ENCODE measurements at regions not wholly inside any gene's neighbourhood (a gene's known extent, or its start where the extent isn't known, plus 50 kb on each side); places are given as distances from the start of the nearest gene placed in this dataset.

- no peak for TF ChIP-seq CTCF (IDR thresholded peaks at IDR 0.05)
- no peak for TF ChIP-seq POLR2A (IDR thresholded peaks at IDR 0.05)
- no peak for TF ChIP-seq EP300 (IDR thresholded peaks at IDR 0.05)
These were observed 1310.9 kb downstream of the PCDH7 start for GRCh38 chr4:32031026-32031425.
